Kidney (tissue), 13 donors: ENCODE measurements at regions not wholly inside any gene's neighbourhood (a gene's known extent, or its start where the extent isn't known, plus 50 kb on each side); places are given as distances from the start of the nearest gene placed in this dataset.

ENCODE experiments used
- DNase-seq, 5 donors: peaks; one replicate each; pipeline ENCODE4 v3.0.0-alpha.2; 2013 to 2020
- FAIRE-seq: peaks from 2 replicates; lab custom pipeline; 2012; peaks lifted over from hg19 to GRCh38; lab: Jason Lieb, UNC
- H3K27ac ChIP-seq, 2 donors: one replicate each; pipeline ENCODE4 v1.7.0; 2013; ENCODE audit warnings: low read depth in 2 of 2, low read length in 2 of 2, inconsistent platforms in 1 of 2
- H3K27me3 ChIP-seq: one replicate; pipeline ENCODE4 v1.7.1; 2013; ENCODE audit warnings: low read length, inconsistent platforms; ENCODE audit not compliant: control insufficient read depth, insufficient read depth
- H3K36me3 ChIP-seq, 3 donors: one replicate each; pipeline versions ENCODE4 v1.7.0 to v1.7.1; 2013; ENCODE audit warnings: low read length in 3 of 3, control low read depth in 1 of 3, inconsistent platforms in 1 of 3; ENCODE audit not compliant: insufficient read depth in 3 of 3, control insufficient read depth in 2 of 3
- H3K4me1 ChIP-seq, 3 donors: one replicate each; pipeline versions ENCODE4 v1.7.0 to v1.7.1; 2013; ENCODE audit warnings: low read length in 3 of 3, inconsistent platforms in 1 of 3, low read depth in 1 of 3; ENCODE audit not compliant: control insufficient read depth in 2 of 3, insufficient read depth in 2 of 3
- H3K4me3 ChIP-seq, 3 donors: one replicate each; pipeline versions ENCODE4 v1.7.0 to v1.8.1; 2013; ENCODE audit warnings: low read length in 3 of 3, control low read depth in 1 of 3, inconsistent platforms in 1 of 3
- H3K9ac ChIP-seq, 3 donors: one replicate each; pipeline versions ENCODE4 v1.7.0 to v1.7.1; 2013; ENCODE audit warnings: low read length in 3 of 3, control low read depth in 1 of 3, inconsistent platforms in 1 of 3
- H3K9me3 ChIP-seq, 3 donors: one replicate each; pipeline versions ENCODE4 v1.7.0 to v1.7.1; 2013; ENCODE audit warnings: low read length in 3 of 3, control low read depth in 1 of 3, inconsistent platforms in 1 of 3; ENCODE audit not compliant: control insufficient read depth in 2 of 3, insufficient read depth in 1 of 3
- intact Hi-C: fragments of 100-400 bp; cut with DNase I; formaldehyde crosslinking; loops from one replicate; pipeline ENCODE4 v1.11.1; 2022
- TF ChIP-seq, protein P1 (sequence below): IDR thresholded peaks from 3 replicates; pipeline ENCODE4 v1.5.1; 2012; ENCODE audit warnings: mild to moderate bottlenecking, moderate library complexity, borderline replicate concordance; ENCODE audit not compliant: insufficient read depth; ENCODE audit errors: extremely low read depth
- donor health status: control.
- donor health status: control.
- donor health status: control.
- donor health status: control.
- donor health status: control.
- donor health status: DM: yes; HTN: yes; CAD: no.
- donor health status: Normal renal cell carcinoma (clear cell type).

DNA sequence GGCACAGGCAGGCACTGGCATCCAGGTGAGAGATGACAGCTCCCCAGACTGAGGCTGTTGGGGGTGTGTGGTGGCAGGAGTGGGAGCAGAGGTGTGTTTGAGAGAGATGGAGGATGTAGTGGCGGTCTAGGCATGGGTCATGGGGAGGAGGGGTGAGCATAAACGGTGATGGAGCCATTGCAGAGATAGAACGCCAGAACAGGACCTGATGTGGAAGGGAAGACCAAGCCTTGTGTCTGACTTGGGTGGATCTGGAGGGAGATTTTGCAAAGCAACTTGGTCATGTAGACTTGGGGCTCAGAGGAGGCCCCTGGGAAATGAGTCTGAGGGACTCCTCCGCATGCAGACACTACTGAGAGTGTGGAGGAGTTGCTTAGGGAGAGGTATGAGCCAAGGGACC is 50.0 kb upstream of the CLDN5 start:
- TF ChIP-seq, protein P1, sequence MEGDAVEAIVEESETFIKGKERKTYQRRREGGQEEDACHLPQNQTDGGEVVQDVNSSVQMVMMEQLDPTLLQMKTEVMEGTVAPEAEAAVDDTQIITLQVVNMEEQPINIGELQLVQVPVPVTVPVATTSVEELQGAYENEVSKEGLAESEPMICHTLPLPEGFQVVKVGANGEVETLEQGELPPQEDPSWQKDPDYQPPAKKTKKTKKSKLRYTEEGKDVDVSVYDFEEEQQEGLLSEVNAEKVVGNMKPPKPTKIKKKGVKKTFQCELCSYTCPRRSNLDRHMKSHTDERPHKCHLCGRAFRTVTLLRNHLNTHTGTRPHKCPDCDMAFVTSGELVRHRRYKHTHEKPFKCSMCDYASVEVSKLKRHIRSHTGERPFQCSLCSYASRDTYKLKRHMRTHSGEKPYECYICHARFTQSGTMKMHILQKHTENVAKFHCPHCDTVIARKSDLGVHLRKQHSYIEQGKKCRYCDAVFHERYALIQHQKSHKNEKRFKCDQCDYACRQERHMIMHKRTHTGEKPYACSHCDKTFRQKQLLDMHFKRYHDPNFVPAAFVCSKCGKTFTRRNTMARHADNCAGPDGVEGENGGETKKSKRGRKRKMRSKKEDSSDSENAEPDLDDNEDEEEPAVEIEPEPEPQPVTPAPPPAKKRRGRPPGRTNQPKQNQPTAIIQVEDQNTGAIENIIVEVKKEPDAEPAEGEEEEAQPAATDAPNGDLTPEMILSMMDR = no peak
- Histone ChIP-seq H3K4me3 (no peak overlapping the region), H3K9me3 (no peaks in the 10 kb centered on the region), H3K36me3 (no peaks in the 10 kb centered on the region), H3K27ac (no peak overlapping the region), H3K9ac (no peak overlapping the region), H3K27me3 (no peaks in the 10 kb centered on the region), H3K4me1 (no peaks in the 10 kb centered on the region)
- no peak for DNase-seq
- no peak for FAIRE-seq
- intact Hi-C loops = no loop called here

DNA sequence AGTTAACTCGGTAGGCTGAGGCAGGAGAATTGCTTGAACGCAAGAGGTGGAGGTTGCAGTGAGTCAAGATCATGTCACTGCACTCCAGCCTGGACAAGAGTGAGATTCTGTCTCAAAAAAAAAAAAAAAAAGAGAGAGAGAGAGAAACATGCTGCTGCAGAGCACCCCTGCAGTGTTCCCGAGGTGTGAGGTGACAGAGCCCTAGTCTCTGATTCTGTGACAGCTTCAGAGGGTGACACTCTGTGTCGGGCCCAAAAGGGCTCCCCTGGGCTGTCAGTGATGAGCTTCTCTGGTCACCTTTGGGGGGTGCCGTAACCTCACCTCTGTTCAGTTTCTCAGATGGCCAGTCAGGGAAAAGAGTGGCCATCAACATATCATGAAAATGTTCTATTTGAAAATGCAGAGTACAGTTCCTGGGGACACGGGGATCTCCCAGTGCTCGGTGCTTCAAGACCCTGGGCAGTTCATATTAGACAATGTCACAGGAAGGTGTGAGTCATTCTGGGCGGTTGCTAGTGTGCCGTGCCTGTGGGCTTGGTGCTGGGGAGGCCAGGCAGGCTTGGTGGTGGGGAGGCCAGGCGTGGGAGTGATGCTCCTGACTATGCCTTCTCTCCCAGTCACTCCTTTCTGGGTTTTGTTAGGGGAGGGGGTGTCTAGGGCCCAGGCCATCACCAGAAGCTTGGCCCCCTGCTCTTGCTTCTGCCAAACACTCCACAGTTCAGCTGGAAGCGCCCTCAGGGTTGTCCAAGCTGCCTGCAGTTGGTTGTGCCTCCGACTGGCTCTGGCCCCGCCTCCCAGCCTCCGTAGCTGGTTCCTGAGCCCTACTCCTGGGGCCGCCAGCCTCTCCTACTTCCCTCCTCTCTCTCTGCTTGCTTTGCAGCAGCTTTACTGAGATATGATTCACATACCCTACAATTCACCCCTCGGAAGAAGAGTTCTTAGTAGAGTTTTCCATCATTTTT is 52.5 kb upstream of the CLDN5 start:
- Histone ChIP-seq H3K4me3 (no peak overlapping the region), H3K27me3 (no peaks in the 10 kb centered on the region), H3K4me1 (no peaks in the 10 kb centered on the region), H3K9ac (no peak overlapping the region), H3K27ac (no peak overlapping the region), H3K36me3 (no peaks in the 10 kb centered on the region), H3K9me3 (no peaks in the 10 kb centered on the region)
- intact Hi-C loops = no loop called here
- TF ChIP-seq, protein P1 = no peak
- FAIRE-seq (no peak), DNase-seq (no peak)

DNA sequence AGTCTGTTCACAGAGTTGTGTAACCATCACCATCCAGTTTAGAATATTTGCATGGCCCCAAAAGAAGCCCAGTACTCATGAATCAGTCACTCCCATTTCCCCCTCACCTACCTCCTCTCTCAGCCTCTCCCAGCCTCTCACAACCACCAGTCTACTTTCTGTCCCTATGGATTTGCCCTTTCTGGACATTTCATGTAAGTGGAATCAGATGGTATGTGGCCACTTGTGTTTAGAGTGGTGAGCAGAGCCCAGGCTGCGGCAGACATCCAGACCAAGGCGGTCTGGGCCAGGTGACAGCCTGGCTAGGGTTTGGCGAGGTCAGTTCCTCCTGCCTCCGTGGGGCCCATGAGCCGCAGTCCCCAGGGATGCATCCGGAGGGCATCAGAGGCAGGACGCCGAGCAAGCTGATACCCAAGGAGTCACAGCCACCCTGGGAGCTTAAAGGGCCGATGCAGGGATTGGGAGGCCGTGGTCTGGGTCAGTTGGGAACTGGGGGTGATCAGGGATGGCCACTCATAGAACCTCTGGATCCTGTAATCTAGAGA is 53.3 kb upstream of the CLDN5 start:
- intact Hi-C loops = no loop called here
- TF ChIP-seq, protein P1 = no peak
- H3K4me3 ChIP-seq = no peak overlapping the region
- H3K4me1 ChIP-seq = no peaks in the 10 kb centered on the region
- H3K27me3 ChIP-seq = no peaks in the 10 kb centered on the region
- no peak for DNase-seq
- FAIRE-seq = no peak
- H3K27ac ChIP-seq = no peak overlapping the region
- H3K9ac ChIP-seq = no peak overlapping the region
- no peaks in the 10 kb centered on the region for H3K36me3 ChIP-seq
- no peaks in the 10 kb centered on the region for H3K9me3 ChIP-seq
